ENCODE measurements at regions not wholly inside any gene's neighbourhood (a gene's known extent, or its start where the extent isn't known, plus 50 kb on each side); places are given as distances from the start of the nearest gene placed in this dataset.
"Not testable (repeated sequence)": the region's sequence is repeated elsewhere in the genome, so short reads cannot be mapped to it uniquely, and the experiment has no call there.

- no peak for DNase-seq
These were observed 50.4 kb upstream of the CECR2 start for GRCh38 chr22:17318817-17319216.

GRCh38 chr22:17315310-17315709, 54.0 kb upstream of the CECR2 start:
- no peak for DNase-seq

GRCh38 chr22:17314487-17314886, 54.8 kb upstream of the CECR2 start:
- peak; percentile 91 for DNase-seq

GRCh38 chr22:17313626-17314025, 55.6 kb upstream of the CECR2 start:
- no peak for DNase-seq

- no peak for DNase-seq
These were observed 61.7 kb upstream of the CECR2 start for GRCh38 chr22:17307566-17307965.

- DNase-seq = no peak
These were observed 64.2 kb upstream of the CECR2 start for GRCh38 chr22:17305076-17305475.

- DNase-seq = no peak
These were observed 65.2 kb upstream of the CECR2 start for GRCh38 chr22:17303840-17304779.

GRCh38 chr22:17303441-17303839, 65.8 kb upstream of the CECR2 start:
- DNase-seq = no peak

- DNase-seq = no peak
These were observed 66.6 kb upstream of the CECR2 start for GRCh38 chr22:17302616-17303015.

- DNase-seq = no peak
These were observed 68.3 kb upstream of the CECR2 start for GRCh38 chr22:17300926-17301325.

GRCh38 chr22:17298805-17299502, 70.3 kb upstream of the CECR2 start:
- DNase-seq = not testable (repeated sequence)

GRCh38 chr22:17285656-17286055, 66.4 kb upstream of the ADA2 start:
- DNase-seq = no peak

- no peak for DNase-seq
These were observed 65.7 kb upstream of the ADA2 start for GRCh38 chr22:17284888-17285287.

- no peak for DNase-seq
These were observed 65.2 kb upstream of the ADA2 start for GRCh38 chr22:17284466-17284865.

GRCh38 chr22:17283865-17284264, 64.6 kb upstream of the ADA2 start:
- DNase-seq = not testable (repeated sequence)

- no peak for DNase-seq
These were observed 64.2 kb upstream of the ADA2 start for GRCh38 chr22:17283423-17283822.

GRCh38 chr22:17281440-17281841, 62.2 kb upstream of the ADA2 start:
- no peak for DNase-seq

- DNase-seq = no peak
These were observed 61.8 kb upstream of the ADA2 start for GRCh38 chr22:17281026-17281425.

GRCh38 chr22:17272511-17272991, 53.3 kb upstream of the ADA2 start:
- DNase-seq = no peak

- no peak for DNase-seq
These were observed 52.6 kb upstream of the ADA2 start for GRCh38 chr22:17271711-17272451.

- DNase-seq = no peak
These were observed 50.5 kb upstream of the ADA2 start for GRCh38 chr22:17269607-17270261.

GRCh38 chr22:17269224-17269606, 50.0 kb upstream of the ADA2 start:
- no peak for DNase-seq
